Immature natural killer cell (primary cell): ENCODE measurements at regions not wholly inside any gene's neighbourhood (a gene's known extent, or its start where the extent isn't known, plus 50 kb on each side); places are given as distances from the start of the nearest gene placed in this dataset.
A peak's percentile ranks its signal among the peaks of the same experiment; 100 is the strongest.

Experiments
- DNase-seq, 3 donors: peaks; one replicate each; pipeline ENCODE4 v3.0.0; 2022; ENCODE audit warnings: mixed read lengths in 1 of 3
- H3K27ac Mint-ChIP-seq, 6 donors: one replicate each; pipeline ENCODE4 v1.8.0; 2020; ENCODE audit warnings: mixed read lengths in 6 of 6, mild to moderate bottlenecking in 5 of 6, inconsistent platforms in 4 of 6, moderate library complexity in 3 of 6
- H3K27me3 Mint-ChIP-seq, 3 donors: one replicate each; pipeline ENCODE4 v1.8.0; 2020 to 2021; ENCODE audit warnings: low read depth in 3 of 3, mild to moderate bottlenecking in 3 of 3, mixed read lengths in 3 of 3, moderate library complexity in 3 of 3, inconsistent platforms in 1 of 3
- H3K36me3 Mint-ChIP-seq, 3 donors: one replicate each; pipeline ENCODE4 v1.8.0; 2020; ENCODE audit warnings: mixed read lengths in 3 of 3, inconsistent platforms in 2 of 3, mild to moderate bottlenecking in 2 of 3
- H3K4me1 Mint-ChIP-seq, 2 donors: one replicate each; pipeline ENCODE4 v1.8.0; 2020; ENCODE audit warnings: inconsistent platforms in 2 of 2, mild to moderate bottlenecking in 2 of 2, mixed read lengths in 2 of 2, moderate library complexity in 1 of 2
- H3K4me3 Mint-ChIP-seq, 5 donors: one replicate each; pipeline ENCODE4 v1.8.0; 2020; ENCODE audit warnings: mild to moderate bottlenecking in 5 of 5, mixed read lengths in 5 of 5, inconsistent platforms in 3 of 5, moderate library complexity in 3 of 5
- H3K9me3 Mint-ChIP-seq, 6 donors: one replicate each; pipeline ENCODE4 v1.8.0; 2020; ENCODE audit warnings: mild to moderate bottlenecking in 6 of 6, mixed read lengths in 6 of 6, inconsistent platforms in 4 of 6, moderate library complexity in 3 of 6

DNA sequence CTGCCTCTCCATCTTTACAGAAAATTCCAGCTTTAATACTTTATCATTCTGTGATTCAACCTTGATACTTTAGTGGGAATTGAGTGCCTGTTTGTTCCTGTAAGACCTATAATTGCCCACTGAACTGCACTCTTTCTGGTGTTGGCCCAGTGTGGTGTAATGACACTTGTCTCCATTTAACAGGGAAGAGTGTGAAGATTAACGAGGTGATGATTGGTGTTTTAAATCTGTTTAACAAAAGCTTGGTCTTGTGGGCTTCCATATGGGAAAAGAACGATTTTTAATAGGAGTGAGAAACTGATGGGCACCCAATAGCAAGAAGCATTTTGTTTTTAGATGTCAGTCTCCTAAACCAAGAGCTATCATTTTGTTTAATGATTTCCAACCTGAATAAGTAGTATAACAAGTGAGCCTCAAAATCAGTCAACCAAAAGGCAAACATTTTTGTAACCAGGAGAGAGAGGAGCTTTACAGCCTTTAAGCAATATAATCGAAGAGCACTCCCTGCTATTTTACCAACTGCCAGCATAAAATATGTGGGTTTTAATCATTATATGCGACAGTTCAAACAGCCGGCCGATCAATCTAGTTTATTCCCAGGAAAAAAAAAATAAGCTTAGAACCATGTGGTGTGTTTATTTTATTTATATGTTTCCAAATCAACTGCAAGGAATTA is 50.2 kb downstream of the SUPT20HL1 start:
- no peak overlapping the region for H3K4me3 Mint-ChIP-seq
- no peaks in the 10 kb centered on the region for H3K9me3 Mint-ChIP-seq
- H3K27me3 Mint-ChIP-seq, result peaks cover 0 to 3% (median 2%) of the 10 kb centered on the region in 3 donors
- H3K27ac Mint-ChIP-seq, result no peak overlapping the region
- no peaks in the 10 kb centered on the region for H3K36me3 Mint-ChIP-seq
- peaks cover 10% of the 10 kb centered on the region in 2 donors for H3K4me1 Mint-ChIP-seq
- no peak for DNase-seq

DNA sequence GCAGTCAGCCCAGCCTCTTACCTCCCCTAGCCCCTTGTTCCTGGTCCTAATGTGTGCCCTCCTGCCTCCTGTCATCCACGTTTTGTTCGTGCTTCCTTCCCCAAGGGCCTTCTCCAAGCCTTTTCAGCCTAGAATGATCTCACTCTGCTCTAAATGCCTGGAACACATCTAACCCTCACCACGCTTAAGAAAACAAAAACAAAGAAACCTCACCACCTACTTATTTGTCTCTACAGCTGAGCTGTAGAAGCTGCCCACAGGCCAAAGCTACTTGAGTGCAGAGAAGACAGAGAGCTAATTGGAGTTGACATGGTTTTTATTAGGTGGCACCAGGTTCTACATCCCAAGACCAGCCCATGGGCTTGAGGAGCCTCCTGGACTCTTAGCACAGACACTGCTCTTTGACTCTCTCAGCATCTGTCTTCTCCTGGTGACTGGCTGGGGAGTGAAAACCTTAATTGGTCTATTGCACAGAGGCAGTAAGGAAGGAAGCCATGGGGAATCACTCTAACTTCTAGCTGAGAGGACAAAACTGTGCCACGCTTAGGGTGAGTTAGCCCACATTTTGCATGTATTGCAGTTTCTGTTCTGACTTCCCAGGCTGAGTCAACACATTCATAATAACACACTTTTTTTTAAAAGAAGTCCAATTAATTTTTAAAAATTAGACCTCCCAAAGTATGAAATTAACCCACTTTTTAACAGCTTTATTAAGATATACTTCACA is 52.3 kb upstream of the PDK3 start:
- H3K9me3 Mint-ChIP-seq, result no peaks in the 10 kb centered on the region
- DNase-seq, result no peak
- peak overlapping the region in 1 of 5 donors; percentile 30 for H3K4me3 Mint-ChIP-seq
- H3K36me3 Mint-ChIP-seq, result no peaks in the 10 kb centered on the region
- peak overlapping the region; percentile 1 to 73 (median 41) for H3K27ac Mint-ChIP-seq
- H3K4me1 Mint-ChIP-seq, result peaks cover 10% of the 10 kb centered on the region in 2 donors
- peaks cover 0 to 2% (median 2%) of the 10 kb centered on the region in 3 donors for H3K27me3 Mint-ChIP-seq
